ENCODE measurements at regions not wholly inside any gene's neighbourhood (a gene's known extent, or its start where the extent isn't known, plus 50 kb on each side); places are given as distances from the start of the nearest gene placed in this dataset.

GRCh38 chr9:87234854-87235253 is 262.8 kb upstream of the DAPK1 start:
- Histone ChIP-seq H3K27ac (ENCODE audit: low read depth, low read length) (no peak overlapping the region), H3K9ac (ENCODE audit: low read length) (no peak overlapping the region), H3K9me3 (ENCODE audit: low read length) (no peaks in the 10 kb centered on the region), H3K27me3 (ENCODE audit: control insufficient read depth in 1 of 2, insufficient read depth in 2 of 2, low read length in 2 of 2) (no peaks in the 10 kb centered on the region), H3K4me3 (ENCODE audit: low read depth in 1 of 2, low read length in 2 of 2) (no peak overlapping the region), H3K36me3 (ENCODE audit: insufficient read depth, low read length) (no peaks in the 10 kb centered on the region), H3K4me1 (ENCODE audit: insufficient read depth, low read length) (no peaks in the 10 kb centered on the region)

GRCh38 chr9:87236546-87236945 is 261.1 kb upstream of the DAPK1 start:
- no peaks in the 10 kb centered on the region for H3K9me3 ChIP-seq (ENCODE audit: low read length)
- H3K27me3 ChIP-seq (ENCODE audit: control insufficient read depth in 1 of 2, insufficient read depth in 2 of 2, low read length in 2 of 2) = no peaks in the 10 kb centered on the region
- H3K4me1 ChIP-seq (ENCODE audit: insufficient read depth, low read length) = no peaks in the 10 kb centered on the region
- no peak overlapping the region for H3K4me3 ChIP-seq (ENCODE audit: low read depth in 1 of 2, low read length in 2 of 2)
- H3K36me3 ChIP-seq (ENCODE audit: insufficient read depth, low read length) = no peaks in the 10 kb centered on the region
- no peak overlapping the region for H3K27ac ChIP-seq (ENCODE audit: low read depth, low read length)
- H3K9ac ChIP-seq (ENCODE audit: low read length) = no peak overlapping the region

DNA sequence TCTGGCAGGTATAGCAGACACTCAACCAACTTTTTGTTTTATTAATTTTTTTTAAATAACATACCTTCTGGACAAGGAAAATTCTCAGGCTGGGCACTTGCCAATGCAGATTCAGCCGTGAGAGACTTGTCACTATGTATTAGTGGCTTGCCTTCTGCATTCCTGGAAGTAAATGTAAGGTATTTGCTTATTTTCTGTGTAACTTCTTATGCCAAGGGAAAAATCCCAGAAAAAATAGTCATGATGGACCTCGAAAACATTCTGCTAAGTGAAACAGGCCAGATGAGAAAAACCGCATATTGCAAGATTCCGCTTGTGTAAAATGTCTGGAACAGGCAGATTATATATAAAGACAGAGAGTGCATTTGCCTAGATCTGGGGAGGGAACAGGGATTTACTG is 260.3 kb upstream of the DAPK1 start:
- no peaks in the 10 kb centered on the region for H3K36me3 ChIP-seq (ENCODE audit: insufficient read depth, low read length)

DNA sequence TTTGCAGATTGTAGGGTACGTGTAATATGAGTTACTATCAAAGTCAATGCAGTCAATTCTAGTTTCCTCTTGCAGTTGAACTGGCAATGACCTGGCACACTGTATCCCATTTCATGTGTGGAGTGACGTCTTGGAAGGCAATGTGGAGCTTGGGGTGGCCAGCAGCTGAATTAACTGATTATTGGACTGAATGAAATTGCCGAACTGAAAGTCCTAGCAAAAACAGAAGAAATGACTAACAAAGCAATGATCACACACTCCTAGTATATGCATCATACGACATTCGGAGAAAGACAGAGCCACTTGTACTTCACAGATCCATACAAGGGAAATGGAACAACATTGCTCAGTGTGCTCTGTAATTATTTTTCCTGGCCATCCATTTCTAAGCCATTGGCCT is 259.1 kb upstream of the DAPK1 start:
- Histone ChIP-seq H3K9ac (ENCODE audit: low read length) (no peak overlapping the region), H3K4me1 (ENCODE audit: insufficient read depth, low read length) (no peaks in the 10 kb centered on the region), H3K27ac (ENCODE audit: low read depth, low read length) (no peak overlapping the region), H3K4me3 (ENCODE audit: low read depth in 1 of 2, low read length in 2 of 2) (no peak overlapping the region), H3K36me3 (ENCODE audit: insufficient read depth, low read length) (no peaks in the 10 kb centered on the region), H3K9me3 (ENCODE audit: low read length) (no peaks in the 10 kb centered on the region), H3K27me3 (ENCODE audit: control insufficient read depth in 1 of 2, insufficient read depth in 2 of 2, low read length in 2 of 2) (no peaks in the 10 kb centered on the region)

More for the DNA sequence above, 260.3 kb upstream of the DAPK1 start:
- Histone ChIP-seq H3K4me3 (ENCODE audit: low read depth in 1 of 2, low read length in 2 of 2) (no peak overlapping the region), H3K9me3 (ENCODE audit: low read length) (no peaks in the 10 kb centered on the region), H3K9ac (ENCODE audit: low read length) (no peak overlapping the region), H3K27me3 (ENCODE audit: control insufficient read depth in 1 of 2, insufficient read depth in 2 of 2, low read length in 2 of 2) (no peaks in the 10 kb centered on the region), H3K27ac (ENCODE audit: low read depth, low read length) (no peak overlapping the region), H3K4me1 (ENCODE audit: insufficient read depth, low read length) (no peaks in the 10 kb centered on the region)

DNA sequence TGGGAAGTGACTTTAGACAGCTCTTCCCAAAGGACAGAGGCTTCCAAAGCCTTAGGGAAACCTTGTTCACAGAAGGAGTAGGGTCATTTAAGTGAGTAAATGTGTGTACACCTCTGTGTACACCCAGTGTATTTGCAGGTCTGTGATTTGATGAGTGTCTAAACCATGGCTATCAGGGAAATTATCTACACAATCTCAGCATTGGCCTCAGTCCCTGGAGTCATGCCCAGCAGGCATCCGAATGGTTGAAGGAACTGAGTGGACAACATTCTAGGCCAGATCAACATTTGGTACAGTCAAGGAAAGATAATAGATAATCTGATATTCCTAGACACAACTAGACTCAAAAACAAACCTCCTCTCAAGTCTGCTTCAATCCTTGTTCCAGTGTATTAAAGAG is 258.4 kb upstream of the DAPK1 start:
- Histone ChIP-seq H3K9ac (ENCODE audit: low read length) (no peak overlapping the region), H3K9me3 (ENCODE audit: low read length) (no peaks in the 10 kb centered on the region), H3K36me3 (ENCODE audit: insufficient read depth, low read length) (no peaks in the 10 kb centered on the region), H3K27ac (ENCODE audit: low read depth, low read length) (no peak overlapping the region), H3K4me3 (ENCODE audit: low read depth in 1 of 2, low read length in 2 of 2) (no peak overlapping the region), H3K27me3 (ENCODE audit: control insufficient read depth in 1 of 2, insufficient read depth in 2 of 2, low read length in 2 of 2) (no peaks in the 10 kb centered on the region), H3K4me1 (ENCODE audit: insufficient read depth, low read length) (no peaks in the 10 kb centered on the region)

GRCh38 chr9:87243602-87244001 is 254.1 kb upstream of the DAPK1 start:
- no peaks in the 10 kb centered on the region for H3K4me1 ChIP-seq (ENCODE audit: insufficient read depth, low read length)
- H3K9ac ChIP-seq (ENCODE audit: low read length) = no peak overlapping the region
- H3K27me3 ChIP-seq (ENCODE audit: control insufficient read depth in 1 of 2, insufficient read depth in 2 of 2, low read length in 2 of 2) = no peaks in the 10 kb centered on the region
- H3K36me3 ChIP-seq (ENCODE audit: insufficient read depth, low read length) = no peaks in the 10 kb centered on the region
- H3K4me3 ChIP-seq (ENCODE audit: low read depth in 1 of 2, low read length in 2 of 2) = no peak overlapping the region
- H3K27ac ChIP-seq (ENCODE audit: low read depth, low read length) = no peak overlapping the region
- H3K9me3 ChIP-seq (ENCODE audit: low read length) = no peaks in the 10 kb centered on the region

- Histone ChIP-seq H3K4me1 (ENCODE audit: insufficient read depth, low read length) (no peaks in the 10 kb centered on the region), H3K27me3 (ENCODE audit: control insufficient read depth in 1 of 2, insufficient read depth in 2 of 2, low read length in 2 of 2) (no peaks in the 10 kb centered on the region), H3K4me3 (ENCODE audit: low read depth in 1 of 2, low read length in 2 of 2) (no peak overlapping the region), H3K36me3 (ENCODE audit: insufficient read depth, low read length) (no peaks in the 10 kb centered on the region), H3K9me3 (ENCODE audit: low read length) (no peaks in the 10 kb centered on the region), H3K9ac (ENCODE audit: low read length) (no peak overlapping the region), H3K27ac (ENCODE audit: low read depth, low read length) (no peak overlapping the region)
Observed at GRCh38 chr9:87245271-87245670, 252.4 kb upstream of the DAPK1 start.

DNA sequence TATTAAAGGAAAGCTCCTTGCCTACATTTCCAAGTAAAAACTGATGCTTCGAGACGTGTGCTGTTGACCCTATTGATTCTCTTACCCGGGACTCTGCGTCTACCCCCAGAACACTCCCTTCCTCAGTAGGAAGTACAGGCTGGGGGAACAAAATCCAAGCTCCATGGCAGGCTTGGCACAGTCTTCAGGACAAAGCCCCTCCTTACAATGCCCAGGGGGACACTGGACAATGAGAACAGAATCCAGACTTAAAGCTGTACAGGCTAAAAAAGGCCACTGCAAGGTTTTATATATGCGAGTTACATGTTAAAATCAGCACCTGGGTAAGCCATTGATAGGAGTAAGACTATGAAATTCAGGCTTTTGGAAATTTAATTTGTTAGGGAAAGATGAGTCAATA is 250.6 kb upstream of the DAPK1 start:
- Histone ChIP-seq H3K9me3 (ENCODE audit: low read length) (no peaks in the 10 kb centered on the region), H3K27ac (ENCODE audit: low read depth, low read length) (no peak overlapping the region), H3K36me3 (ENCODE audit: insufficient read depth, low read length) (no peaks in the 10 kb centered on the region)

DNA sequence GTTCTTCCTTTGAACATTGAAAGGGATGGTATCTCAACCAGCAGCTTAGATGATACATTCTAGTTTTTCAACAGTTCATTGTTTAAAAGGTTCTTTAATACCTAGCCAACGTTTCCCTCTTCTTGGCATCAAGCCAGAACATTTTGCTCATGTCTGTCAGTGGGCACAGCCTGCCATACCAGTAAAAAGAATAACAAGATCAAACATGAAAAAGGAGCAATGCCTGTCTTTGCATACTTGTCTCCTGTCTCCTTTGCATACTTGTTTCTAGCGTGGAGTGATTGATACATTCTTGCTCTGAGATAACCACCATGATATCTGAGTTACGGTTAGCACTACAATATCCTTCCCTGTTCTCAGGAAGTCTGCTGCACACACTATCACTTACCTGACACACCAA is 248.6 kb upstream of the DAPK1 start:
- H3K36me3 ChIP-seq (ENCODE audit: insufficient read depth, low read length) = no peaks in the 10 kb centered on the region
- no peaks in the 10 kb centered on the region for H3K4me1 ChIP-seq (ENCODE audit: insufficient read depth, low read length)
- no peak overlapping the region for H3K27ac ChIP-seq (ENCODE audit: low read depth, low read length)
- no peak overlapping the region for H3K4me3 ChIP-seq (ENCODE audit: low read depth in 1 of 2, low read length in 2 of 2)
- no peaks in the 10 kb centered on the region for H3K27me3 ChIP-seq (ENCODE audit: control insufficient read depth in 1 of 2, insufficient read depth in 2 of 2, low read length in 2 of 2)
- H3K9ac ChIP-seq (ENCODE audit: low read length) = no peak overlapping the region
- no peaks in the 10 kb centered on the region for H3K9me3 ChIP-seq (ENCODE audit: low read length)

More for the DNA sequence above, 250.6 kb upstream of the DAPK1 start:
- Histone ChIP-seq H3K4me1 (ENCODE audit: insufficient read depth, low read length) (no peaks in the 10 kb centered on the region), H3K4me3 (ENCODE audit: low read depth in 1 of 2, low read length in 2 of 2) (no peak overlapping the region), H3K27me3 (ENCODE audit: control insufficient read depth in 1 of 2, insufficient read depth in 2 of 2, low read length in 2 of 2) (no peaks in the 10 kb centered on the region), H3K9ac (ENCODE audit: low read length) (no peak overlapping the region)

DNA sequence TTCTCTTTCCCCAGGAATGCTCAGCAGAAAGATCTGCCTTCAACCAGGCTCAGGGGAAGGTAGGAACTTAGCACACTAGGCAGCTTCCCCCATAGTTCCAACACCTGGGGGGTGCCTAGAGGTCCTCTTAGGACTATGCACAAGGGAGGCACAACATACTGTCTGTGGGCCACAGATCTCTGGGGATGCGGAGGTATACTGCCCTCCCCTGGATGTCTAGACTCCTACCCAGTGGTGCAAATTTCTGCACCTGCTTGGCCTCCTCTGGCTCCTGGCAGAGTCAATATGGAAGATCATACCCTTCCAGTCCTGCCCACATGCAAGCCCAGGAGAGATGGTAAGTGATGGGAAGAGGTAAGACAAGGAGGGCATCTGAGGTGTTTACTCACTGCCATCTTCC is 247.5 kb upstream of the DAPK1 start:
- Histone ChIP-seq H3K9me3 (ENCODE audit: low read length) (no peaks in the 10 kb centered on the region), H3K4me1 (ENCODE audit: insufficient read depth, low read length) (peaks cover 2% of the 10 kb centered on the region), H3K4me3 (ENCODE audit: low read depth in 1 of 2, low read length in 2 of 2) (no peak overlapping the region), H3K27ac (ENCODE audit: low read depth, low read length) (no peak overlapping the region), H3K36me3 (ENCODE audit: insufficient read depth, low read length) (no peaks in the 10 kb centered on the region), H3K9ac (ENCODE audit: low read length) (no peak overlapping the region), H3K27me3 (ENCODE audit: control insufficient read depth in 1 of 2, insufficient read depth in 2 of 2, low read length in 2 of 2) (no peaks in the 10 kb centered on the region)

DNA sequence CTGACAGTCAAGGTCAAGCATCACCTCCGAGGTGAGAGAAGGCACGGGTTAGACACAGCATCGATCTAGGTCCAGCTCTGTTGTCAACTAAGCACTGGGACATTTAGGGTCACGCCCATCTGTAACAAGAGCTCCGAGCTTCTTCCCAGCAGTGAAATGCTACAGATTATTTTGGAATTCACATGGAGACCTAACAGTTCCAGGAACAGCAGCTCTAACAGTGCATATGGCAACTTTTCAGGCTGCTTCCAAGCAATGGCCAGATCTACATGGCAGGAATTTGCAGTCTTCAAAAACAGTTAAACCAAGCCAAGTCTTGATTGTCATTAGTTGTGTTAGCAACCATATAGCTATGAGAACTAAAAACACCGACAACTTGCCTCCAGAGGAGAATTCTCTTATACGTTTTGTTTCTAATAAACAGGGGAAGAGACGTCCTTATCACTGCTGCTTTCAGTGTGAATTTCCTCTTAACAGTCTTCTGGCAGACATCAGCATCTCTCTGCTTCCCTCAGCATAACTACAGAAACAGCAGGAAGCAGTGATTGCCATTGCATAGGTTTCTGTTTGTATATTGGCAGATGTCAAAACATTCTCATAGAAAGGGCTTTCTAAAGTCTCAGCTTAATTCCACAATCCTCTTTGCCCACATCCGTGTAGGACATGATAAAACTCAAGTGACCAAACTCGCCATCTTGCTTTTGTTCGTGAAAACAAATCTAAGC is 242.1 kb upstream of the DAPK1 start:
- Histone ChIP-seq H3K27me3 (ENCODE audit: control insufficient read depth in 1 of 2, insufficient read depth in 2 of 2, low read length in 2 of 2) (no peaks in the 10 kb centered on the region), H3K36me3 (ENCODE audit: insufficient read depth, low read length) (no peaks in the 10 kb centered on the region), H3K27ac (ENCODE audit: low read depth, low read length) (no peak overlapping the region), H3K9me3 (ENCODE audit: low read length) (no peaks in the 10 kb centered on the region), H3K4me3 (ENCODE audit: low read depth in 1 of 2, low read length in 2 of 2) (no peak overlapping the region), H3K4me1 (ENCODE audit: insufficient read depth, low read length) (peaks cover 5% of the 10 kb centered on the region), H3K9ac (ENCODE audit: low read length) (no peak overlapping the region)

GRCh38 chr9:87256973-87257372 is 240.7 kb upstream of the DAPK1 start:
- Histone ChIP-seq H3K27me3 (ENCODE audit: control insufficient read depth in 1 of 2, insufficient read depth in 2 of 2, low read length in 2 of 2) (no peaks in the 10 kb centered on the region), H3K9ac (ENCODE audit: low read length) (no peak overlapping the region), H3K27ac (ENCODE audit: low read depth, low read length) (no peak overlapping the region), H3K4me3 (ENCODE audit: low read depth in 1 of 2, low read length in 2 of 2) (no peak overlapping the region), H3K4me1 (ENCODE audit: insufficient read depth, low read length) (peaks cover 5% of the 10 kb centered on the region), H3K9me3 (ENCODE audit: low read length) (no peaks in the 10 kb centered on the region), H3K36me3 (ENCODE audit: insufficient read depth, low read length) (no peaks in the 10 kb centered on the region)
